ENCODE measurements at regions not wholly inside any gene's neighbourhood (a gene's known extent, or its start where the extent isn't known, plus 50 kb on each side); places are given as distances from the start of the nearest gene placed in this dataset.

DNA sequence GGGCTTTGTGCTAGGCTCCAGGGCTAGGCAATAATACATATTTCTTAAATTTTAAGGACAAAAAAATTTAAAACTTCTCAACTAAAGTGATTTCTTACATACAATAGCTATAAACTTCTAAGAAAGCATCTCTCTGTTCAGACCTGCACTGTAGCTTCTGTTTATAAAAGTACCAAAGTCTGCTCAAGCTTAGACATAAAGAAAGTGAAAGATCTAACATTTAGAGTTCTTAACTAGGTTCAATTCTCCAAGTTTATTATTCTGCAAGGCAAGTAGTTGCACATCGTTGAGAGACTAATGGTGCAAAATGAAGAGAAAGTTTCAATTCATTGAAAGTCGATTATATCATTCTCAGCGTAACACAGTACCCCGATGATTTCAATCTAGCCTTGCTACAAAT, 857.4 kb upstream of the HTR2C start:
- H3K9ac ChIP-seq (ENCODE audit: insufficient read depth, low read depth, low read length), result no peak overlapping the region
- H3K9me3 ChIP-seq (ENCODE audit: low read length), result no peaks in the 10 kb centered on the region
- 53% methylated on average over 4 of the region's 4 CpGs for whole genome bisulfite sequencing (ENCODE audit: low lambda C conversion rate)
- H3K4me1 ChIP-seq (ENCODE audit: insufficient read depth, low read length), result no peaks in the 10 kb centered on the region
- intact Hi-C loops (cut with micrococcal nuclease; ENCODE audit: unreplicated experiment) (no loop called here), in situ Hi-C loops (cut with HindIII; ENCODE audit: extremely low pct_ligation_motif_present, low pct_unique_long_range_greater_than_20kb) (no loop called here)
- H3K4me2 ChIP-seq (ENCODE audit: low read depth, low read length), result no peak overlapping the region
- no peak overlapping the region for H3K27ac ChIP-seq (ENCODE audit: extremely low read length, insufficient read depth, low read length)
- H2AFZ ChIP-seq (ENCODE audit: low read length), result no peak overlapping the region
- POLR2A ChIA-PET, result no interaction called here
- no peaks in the 10 kb centered on the region for H4K20me1 ChIP-seq (ENCODE audit: insufficient read depth, low read length)
- H3K4me3 ChIP-seq (replicated peaks in 1 of 3; ENCODE audit: insufficient read depth in 1 of 3, low read depth in 2 of 3, low read length in 3 of 3), result no peak overlapping the region
- no peaks in the 10 kb centered on the region for H3K27me3 ChIP-seq (ENCODE audit: control insufficient read depth in 1 of 2, insufficient read depth in 2 of 2, low read length in 2 of 2)
- ATAC-seq, result no peak
- no peak for DNase-seq (ENCODE audit: low spot score)
- BruUV-seq (replicated peaks), result no TSS peak
- no peaks in the 10 kb centered on the region for H3K79me2 ChIP-seq (ENCODE audit: insufficient read depth, low read length)
- FAIRE-seq, result no peak
- CTCF ChIA-PET (ENCODE audit: low intra/inter-chr PET ratio, low total read pairs), result no interaction called here
- no peak for TF ChIP-seq RXRA (CRISPR knock-in tag; IDR thresholded peaks at IDR 0.05)
- no peak for TF ChIP-seq ZNF619 (CRISPR knock-in tag; IDR thresholded peaks at IDR 0.05)
- TF ChIP-seq RNF219 (CRISPR knock-in tag; IDR thresholded peaks at IDR 0.05), result no peak
- TF ChIP-seq ZNF615 (CRISPR knock-in tag; IDR thresholded peaks at IDR 0.05; ENCODE audit: borderline replicate concordance), result no peak
- no peaks in the 10 kb centered on the region for H3K36me3 ChIP-seq (replicated peaks in 1 of 2; ENCODE audit: control insufficient read depth in 1 of 2, insufficient read depth in 2 of 2, low read length in 2 of 2)

GRCh38 chrX:113726009-113726408, 857.9 kb upstream of the HTR2C start:
- DNase-seq (ENCODE audit: low spot score), result no peak
- POLR2A ChIA-PET, result no interaction called here
- CTCF ChIA-PET (ENCODE audit: low intra/inter-chr PET ratio, low total read pairs), result no interaction called here
- no peak for TF ChIP-seq JUNB (CRISPR knock-in tag; IDR thresholded peaks at IDR 0.05; ENCODE audit: borderline replicate concordance)
- TF ChIP-seq HOXD1 (CRISPR knock-in tag; IDR thresholded peaks at IDR 0.05), result no peak
- TF ChIP-seq, protein P1, sequence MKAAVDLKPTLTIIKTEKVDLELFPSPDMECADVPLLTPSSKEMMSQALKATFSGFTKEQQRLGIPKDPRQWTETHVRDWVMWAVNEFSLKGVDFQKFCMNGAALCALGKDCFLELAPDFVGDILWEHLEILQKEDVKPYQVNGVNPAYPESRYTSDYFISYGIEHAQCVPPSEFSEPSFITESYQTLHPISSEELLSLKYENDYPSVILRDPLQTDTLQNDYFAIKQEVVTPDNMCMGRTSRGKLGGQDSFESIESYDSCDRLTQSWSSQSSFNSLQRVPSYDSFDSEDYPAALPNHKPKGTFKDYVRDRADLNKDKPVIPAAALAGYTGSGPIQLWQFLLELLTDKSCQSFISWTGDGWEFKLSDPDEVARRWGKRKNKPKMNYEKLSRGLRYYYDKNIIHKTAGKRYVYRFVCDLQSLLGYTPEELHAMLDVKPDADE (CRISPR knock-in tag; IDR thresholded peaks at IDR 0.05), result no peak
- no peak for TF ChIP-seq MAZ (IDR thresholded peaks at IDR 0.05; ENCODE audit: borderline replicate concordance, low read depth, low read length)
- no peak for TF ChIP-seq MAZ (CRISPR knock-in tag; IDR thresholded peaks at IDR 0.05; ENCODE audit: low read depth)
- no peak for TF ChIP-seq NFE2 (CRISPR knock-in tag; IDR thresholded peaks at IDR 0.05)
- TF ChIP-seq, protein P2, sequence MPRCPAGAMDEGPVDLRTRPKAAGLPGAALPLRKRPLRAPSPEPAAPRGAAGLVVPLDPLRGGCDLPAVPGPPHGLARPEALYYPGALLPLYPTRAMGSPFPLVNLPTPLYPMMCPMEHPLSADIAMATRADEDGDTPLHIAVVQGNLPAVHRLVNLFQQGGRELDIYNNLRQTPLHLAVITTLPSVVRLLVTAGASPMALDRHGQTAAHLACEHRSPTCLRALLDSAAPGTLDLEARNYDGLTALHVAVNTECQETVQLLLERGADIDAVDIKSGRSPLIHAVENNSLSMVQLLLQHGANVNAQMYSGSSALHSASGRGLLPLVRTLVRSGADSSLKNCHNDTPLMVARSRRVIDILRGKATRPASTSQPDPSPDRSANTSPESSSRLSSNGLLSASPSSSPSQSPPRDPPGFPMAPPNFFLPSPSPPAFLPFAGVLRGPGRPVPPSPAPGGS (CRISPR knock-in tag; IDR thresholded peaks at IDR 0.05), result no peak
- TF ChIP-seq HMG20A (CRISPR knock-in tag; IDR thresholded peaks at IDR 0.05; ENCODE audit: borderline replicate concordance), result no peak
- no peak for TF ChIP-seq CSRNP1 (CRISPR knock-in tag; IDR thresholded peaks at IDR 0.05)
- TF ChIP-seq, protein P3, sequence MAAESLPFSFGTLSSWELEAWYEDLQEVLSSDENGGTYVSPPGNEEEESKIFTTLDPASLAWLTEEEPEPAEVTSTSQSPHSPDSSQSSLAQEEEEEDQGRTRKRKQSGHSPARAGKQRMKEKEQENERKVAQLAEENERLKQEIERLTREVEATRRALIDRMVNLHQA (CRISPR knock-in tag; IDR thresholded peaks at IDR 0.05), result no peak

More at GRCh38 chrX:113726009-113726408, 857.9 kb upstream of the HTR2C start:
- no peak overlapping the region for H3K4me3 ChIP-seq (replicated peaks in 1 of 3; ENCODE audit: insufficient read depth in 1 of 3, low read depth in 2 of 3, low read length in 3 of 3)
- H2AFZ ChIP-seq (ENCODE audit: low read length), result no peak overlapping the region
- intact Hi-C loops (cut with micrococcal nuclease; ENCODE audit: unreplicated experiment), result no loop called here
- no peaks in the 10 kb centered on the region for H3K79me2 ChIP-seq (ENCODE audit: insufficient read depth, low read length)
- no peaks in the 10 kb centered on the region for H3K36me3 ChIP-seq (replicated peaks in 1 of 2; ENCODE audit: control insufficient read depth in 1 of 2, insufficient read depth in 2 of 2, low read length in 2 of 2)
- no peak for ATAC-seq
- no peak overlapping the region for H3K4me2 ChIP-seq (ENCODE audit: low read depth, low read length)
- in situ Hi-C loops (cut with HindIII; ENCODE audit: extremely low pct_ligation_motif_present, low pct_unique_long_range_greater_than_20kb), result no loop called here
- no peaks in the 10 kb centered on the region for H3K9me3 ChIP-seq (ENCODE audit: low read length)
- 2% methylated on average over 3 of the region's 3 CpGs for WGBS (ENCODE audit: low lambda C conversion rate)
- no peak for FAIRE-seq
- no peak overlapping the region for H3K9ac ChIP-seq (ENCODE audit: insufficient read depth, low read depth, low read length)
- no peaks in the 10 kb centered on the region for H3K4me1 ChIP-seq (ENCODE audit: insufficient read depth, low read length)
- H3K27ac ChIP-seq (ENCODE audit: extremely low read length, insufficient read depth, low read length), result no peak overlapping the region
- no peaks in the 10 kb centered on the region for H3K27me3 ChIP-seq (ENCODE audit: control insufficient read depth in 1 of 2, insufficient read depth in 2 of 2, low read length in 2 of 2)
- BruUV-seq (replicated peaks), result no TSS peak
- H4K20me1 ChIP-seq (ENCODE audit: insufficient read depth, low read length), result no peaks in the 10 kb centered on the region
